Immature natural killer cell (primary cell): ENCODE measurements at regions not wholly inside any gene's neighbourhood (a gene's known extent, or its start where the extent isn't known, plus 50 kb on each side); places are given as distances from the start of the nearest gene placed in this dataset.
"Not testable (repeated sequence)": the region's sequence is repeated elsewhere in the genome, so short reads cannot be mapped to it uniquely, and the experiment has no call there.

ENCODE experiments used
- DNase-seq, 3 donors: peaks; one replicate each; pipeline ENCODE4 v3.0.0; 2022; ENCODE audit warnings: mixed read lengths in 1 of 3
- H3K27ac Mint-ChIP-seq, 6 donors: one replicate each; pipeline ENCODE4 v1.8.0; 2020; ENCODE audit warnings: mixed read lengths in 6 of 6, mild to moderate bottlenecking in 5 of 6, inconsistent platforms in 4 of 6, moderate library complexity in 3 of 6
- H3K27me3 Mint-ChIP-seq, 3 donors: one replicate each; pipeline ENCODE4 v1.8.0; 2020 to 2021; ENCODE audit warnings: low read depth in 3 of 3, mild to moderate bottlenecking in 3 of 3, mixed read lengths in 3 of 3, moderate library complexity in 3 of 3, inconsistent platforms in 1 of 3
- H3K36me3 Mint-ChIP-seq, 3 donors: one replicate each; pipeline ENCODE4 v1.8.0; 2020; ENCODE audit warnings: mixed read lengths in 3 of 3, inconsistent platforms in 2 of 3, mild to moderate bottlenecking in 2 of 3
- H3K4me1 Mint-ChIP-seq, 2 donors: one replicate each; pipeline ENCODE4 v1.8.0; 2020; ENCODE audit warnings: inconsistent platforms in 2 of 2, mild to moderate bottlenecking in 2 of 2, mixed read lengths in 2 of 2, moderate library complexity in 1 of 2
- H3K4me3 Mint-ChIP-seq, 5 donors: one replicate each; pipeline ENCODE4 v1.8.0; 2020; ENCODE audit warnings: mild to moderate bottlenecking in 5 of 5, mixed read lengths in 5 of 5, inconsistent platforms in 3 of 5, moderate library complexity in 3 of 5
- H3K9me3 Mint-ChIP-seq, 6 donors: one replicate each; pipeline ENCODE4 v1.8.0; 2020; ENCODE audit warnings: mild to moderate bottlenecking in 6 of 6, mixed read lengths in 6 of 6, inconsistent platforms in 4 of 6, moderate library complexity in 3 of 6

GRCh38 chrX:437661-438390, 51.1 kb upstream of the PPP2R3B start:
- peaks cover 0 to 3% (median 0%) of the 10 kb centered on the region in 3 donors for H3K36me3 Mint-ChIP-seq
- peak overlapping the region in 1 of 5 donors; percentile 62 for H3K4me3 Mint-ChIP-seq
- peaks cover 3 to 11% (median 6%) of the 10 kb centered on the region in 3 donors for H3K27me3 Mint-ChIP-seq
- H3K9me3 Mint-ChIP-seq: peaks cover 0 to 5% (median 0%) of the 10 kb centered on the region in 6 donors
- H3K4me1 Mint-ChIP-seq: no peaks in the 10 kb centered on the region
- no peak for DNase-seq
- H3K27ac Mint-ChIP-seq: no peak overlapping the region

GRCh38 chrX:439241-439640, 52.5 kb upstream of the PPP2R3B start:
- Mint-ChIP-seq H3K27ac (no peak overlapping the region), H3K27me3 (peaks cover 2 to 11% (median 6%) of the 10 kb centered on the region in 3 donors), H3K9me3 (peaks cover 0 to 3% (median 0%) of the 10 kb centered on the region in 6 donors), H3K4me1 (no peaks in the 10 kb centered on the region), H3K4me3 (no peak overlapping the region), H3K36me3 (peaks cover 0 to 3% (median 0%) of the 10 kb centered on the region in 3 donors)
- no peak for DNase-seq

GRCh38 chrX:439719-440118, 53.0 kb upstream of the PPP2R3B start:
- peaks cover 0 to 3% (median 0%) of the 10 kb centered on the region in 6 donors for H3K9me3 Mint-ChIP-seq
- no peak for DNase-seq
- no peak overlapping the region for H3K4me3 Mint-ChIP-seq
- peaks cover 2 to 11% (median 5%) of the 10 kb centered on the region in 3 donors for H3K27me3 Mint-ChIP-seq
- peaks cover 0 to 3% (median 0%) of the 10 kb centered on the region in 3 donors for H3K36me3 Mint-ChIP-seq
- no peak overlapping the region for H3K27ac Mint-ChIP-seq
- H3K4me1 Mint-ChIP-seq: no peaks in the 10 kb centered on the region

- H3K4me3 Mint-ChIP-seq: no peak overlapping the region
- H3K27me3 Mint-ChIP-seq: peaks cover 2 to 9% (median 5%) of the 10 kb centered on the region in 3 donors
- H3K27ac Mint-ChIP-seq: no peak overlapping the region
- H3K4me1 Mint-ChIP-seq: no peaks in the 10 kb centered on the region
- peaks cover 0 to 3% (median 0%) of the 10 kb centered on the region in 3 donors for H3K36me3 Mint-ChIP-seq
- DNase-seq: no peak
- H3K9me3 Mint-ChIP-seq: peaks cover 0 to 3% (median 0%) of the 10 kb centered on the region in 6 donors
These were observed 53.9 kb upstream of the PPP2R3B start for GRCh38 chrX:440636-441035.

GRCh38 chrX:443536-444210, 57.0 kb upstream of the PPP2R3B start:
- H3K27me3 Mint-ChIP-seq: peaks cover 2 to 4% (median 4%) of the 10 kb centered on the region in 3 donors
- H3K36me3 Mint-ChIP-seq: peaks cover 0 to 3% (median 0%) of the 10 kb centered on the region in 3 donors
- H3K4me3 Mint-ChIP-seq: no peak overlapping the region
- H3K4me1 Mint-ChIP-seq: no peaks in the 10 kb centered on the region
- H3K27ac Mint-ChIP-seq: no peak overlapping the region
- peaks cover 0 to 3% (median 0%) of the 10 kb centered on the region in 6 donors for H3K9me3 Mint-ChIP-seq
- DNase-seq: no peak

GRCh38 chrX:444305-444704, 57.6 kb upstream of the PPP2R3B start:
- Mint-ChIP-seq H3K9me3 (peaks cover 0 to 3% (median 0%) of the 10 kb centered on the region in 6 donors), H3K4me3 (no peak overlapping the region), H3K27me3 (peaks cover 2 to 4% (median 4%) of the 10 kb centered on the region in 3 donors), H3K27ac (no peak overlapping the region), H3K4me1 (no peaks in the 10 kb centered on the region), H3K36me3 (peaks cover 0 to 3% (median 0%) of the 10 kb centered on the region in 3 donors)
- DNase-seq: no peak

DNA sequence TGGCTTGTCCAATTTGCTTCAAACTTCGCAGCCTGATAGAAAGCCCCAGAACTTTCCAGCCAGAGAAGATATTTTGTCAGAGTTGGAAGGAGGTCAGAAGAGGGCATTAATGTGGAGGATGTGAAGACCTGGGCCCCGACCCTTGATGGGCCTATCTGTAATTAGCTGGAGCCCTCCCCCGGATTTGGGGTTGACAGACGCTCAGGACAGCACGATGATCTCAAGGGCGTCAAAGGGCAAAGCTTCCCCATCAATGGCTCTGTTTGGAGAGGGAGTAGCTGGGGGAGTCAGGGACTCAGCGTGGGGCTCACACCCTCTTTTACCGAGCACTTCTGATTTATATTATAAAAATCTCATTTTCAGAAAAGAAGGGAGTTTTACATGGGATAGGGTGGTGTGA, 59.0 kb upstream of the PPP2R3B start:
- H3K9me3 Mint-ChIP-seq: no peaks in the 10 kb centered on the region
- H3K4me3 Mint-ChIP-seq: no peak overlapping the region
- no peak overlapping the region for H3K27ac Mint-ChIP-seq
- H3K4me1 Mint-ChIP-seq: no peaks in the 10 kb centered on the region
- no peaks in the 10 kb centered on the region for H3K36me3 Mint-ChIP-seq
- H3K27me3 Mint-ChIP-seq: peaks cover 0 to 4% (median 2%) of the 10 kb centered on the region in 3 donors
- DNase-seq: no peak

- no peak for DNase-seq
- Mint-ChIP-seq H3K36me3 (no peaks in the 10 kb centered on the region), H3K9me3 (no peaks in the 10 kb centered on the region), H3K27ac (no peak overlapping the region), H3K4me1 (no peaks in the 10 kb centered on the region), H3K27me3 (peaks cover 0 to 4% (median 2%) of the 10 kb centered on the region in 3 donors), H3K4me3 (no peak overlapping the region)
These were observed 59.5 kb upstream of the PPP2R3B start for GRCh38 chrX:446245-446644.

- Mint-ChIP-seq H3K36me3 (no peaks in the 10 kb centered on the region), H3K27me3 (peaks cover 0 to 2% (median 0%) of the 10 kb centered on the region in 3 donors), H3K4me1 (no peaks in the 10 kb centered on the region), H3K9me3 (no peaks in the 10 kb centered on the region), H3K27ac (no peak overlapping the region), H3K4me3 (no peak overlapping the region)
- no peak for DNase-seq
These were observed 60.3 kb upstream of the PPP2R3B start for GRCh38 chrX:447052-447451.

DNA sequence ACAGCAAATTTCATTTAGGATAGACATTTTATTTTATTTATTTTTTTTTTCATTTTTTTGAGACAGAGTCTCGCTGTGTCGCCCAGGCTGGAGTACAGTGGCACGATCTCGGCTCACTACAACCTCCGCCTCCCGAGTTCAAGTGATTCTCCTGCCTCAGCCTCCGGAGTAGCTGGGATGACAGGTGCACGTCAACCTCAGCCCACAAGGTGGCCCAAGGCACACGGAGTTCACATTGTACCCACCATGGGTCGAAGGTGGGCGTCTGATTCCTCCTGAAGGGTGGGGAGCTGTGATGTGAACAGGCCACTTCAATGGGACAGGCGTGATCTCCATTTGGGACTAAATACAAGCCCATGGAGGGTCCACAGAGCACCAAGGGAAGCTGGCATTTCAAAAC, 65.0 kb upstream of the PPP2R3B start:
- H3K27me3 Mint-ChIP-seq, H3K36me3 Mint-ChIP-seq, H3K9me3 Mint-ChIP-seq, H3K4me1 Mint-ChIP-seq, H3K4me3 Mint-ChIP-seq, DNase-seq: not testable (repeated sequence)
- H3K27ac Mint-ChIP-seq: peak overlapping the region in 1 of 6 donors; percentile 31

DNA sequence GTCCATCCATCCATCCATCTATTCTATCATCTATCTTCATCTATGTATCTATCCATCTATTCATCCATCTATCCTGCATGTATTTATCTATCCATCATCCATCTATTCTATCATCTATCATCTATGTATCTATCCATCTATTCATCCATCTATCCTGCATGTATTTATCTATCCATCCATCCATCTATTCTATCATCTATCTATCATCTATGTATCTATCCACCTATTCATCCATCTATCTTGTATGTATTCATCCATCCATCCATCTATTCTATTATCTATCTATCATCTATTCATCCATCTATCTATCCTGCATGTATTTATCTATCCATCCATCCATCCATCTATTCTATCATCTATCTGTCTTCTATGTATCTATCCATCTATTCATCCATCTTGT, 65.9 kb upstream of the PPP2R3B start:
- no peak for DNase-seq
- H3K27me3 Mint-ChIP-seq: peaks cover 0 to 2% (median 0%) of the 10 kb centered on the region in 3 donors
- H3K27ac Mint-ChIP-seq: no peak overlapping the region
- peaks cover 0 to 4% (median under 1%) of the 10 kb centered on the region in 6 donors for H3K9me3 Mint-ChIP-seq
- H3K4me1 Mint-ChIP-seq: no peaks in the 10 kb centered on the region
- H3K36me3 Mint-ChIP-seq: no peaks in the 10 kb centered on the region
- no peak overlapping the region for H3K4me3 Mint-ChIP-seq

DNA sequence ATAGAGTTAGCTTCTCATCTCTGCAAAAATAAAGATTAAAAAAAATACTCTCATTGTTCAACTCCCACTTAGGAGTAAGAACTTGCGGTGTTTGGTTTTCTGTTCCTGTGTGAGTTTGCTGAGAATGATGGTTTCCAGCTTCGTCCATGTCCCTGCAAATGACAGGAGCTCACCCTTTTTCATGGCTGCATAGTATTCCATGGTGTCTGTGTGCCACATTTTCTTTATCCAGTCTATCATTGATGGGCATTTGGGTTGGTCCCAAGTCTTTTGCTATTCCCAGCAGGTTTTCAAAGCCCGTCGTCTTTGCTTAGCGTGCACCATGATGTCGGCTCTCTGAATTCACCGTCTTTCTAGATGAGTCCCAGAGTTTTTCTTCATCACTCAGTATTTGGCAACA, 67.8 kb upstream of the PPP2R3B start:
- not testable (repeated sequence) for DNase-seq, H3K9me3 Mint-ChIP-seq, H3K27me3 Mint-ChIP-seq, H3K4me1 Mint-ChIP-seq, H3K4me3 Mint-ChIP-seq, H3K36me3 Mint-ChIP-seq, H3K27ac Mint-ChIP-seq

GRCh38 chrX:455199-455598, 68.5 kb upstream of the PPP2R3B start:
- H3K4me1 Mint-ChIP-seq: no peaks in the 10 kb centered on the region

GRCh38 chrX:455673-456072, 69.0 kb upstream of the PPP2R3B start:
- DNase-seq: no peak
- peaks cover 0 to 2% (median 0%) of the 10 kb centered on the region in 3 donors for H3K27me3 Mint-ChIP-seq
- no peak overlapping the region for H3K27ac Mint-ChIP-seq
- H3K4me1 Mint-ChIP-seq: no peaks in the 10 kb centered on the region
- H3K36me3 Mint-ChIP-seq: no peaks in the 10 kb centered on the region
- H3K4me3 Mint-ChIP-seq: no peak overlapping the region
- peaks cover 0 to 4% (median under 1%) of the 10 kb centered on the region in 6 donors for H3K9me3 Mint-ChIP-seq

More at GRCh38 chrX:455199-455598, 68.5 kb upstream of the PPP2R3B start:
- no peak overlapping the region for H3K27ac Mint-ChIP-seq
- no peak overlapping the region for H3K4me3 Mint-ChIP-seq
- no peaks in the 10 kb centered on the region for H3K36me3 Mint-ChIP-seq
- H3K9me3 Mint-ChIP-seq: peaks cover 0 to 4% (median under 1%) of the 10 kb centered on the region in 6 donors
- peaks cover 0 to 2% (median 0%) of the 10 kb centered on the region in 3 donors for H3K27me3 Mint-ChIP-seq
- no peak for DNase-seq
